Glomerular visceral epithelial cell (primary cell): ENCODE measurements at regions not wholly inside any gene's neighbourhood (a gene's known extent, or its start where the extent isn't known, plus 50 kb on each side); places are given as distances from the start of the nearest gene placed in this dataset.

ENCODE experiments used
- DNase-seq: peaks from one replicate; pipeline ENCODE4 v3.0.0-alpha.2; 2016; ENCODE audit errors: extremely low spot score

GRCh38 chr11:69364921-69365320, 71.0 kb downstream of the MYEOV start:
- no peak for DNase-seq

DNA sequence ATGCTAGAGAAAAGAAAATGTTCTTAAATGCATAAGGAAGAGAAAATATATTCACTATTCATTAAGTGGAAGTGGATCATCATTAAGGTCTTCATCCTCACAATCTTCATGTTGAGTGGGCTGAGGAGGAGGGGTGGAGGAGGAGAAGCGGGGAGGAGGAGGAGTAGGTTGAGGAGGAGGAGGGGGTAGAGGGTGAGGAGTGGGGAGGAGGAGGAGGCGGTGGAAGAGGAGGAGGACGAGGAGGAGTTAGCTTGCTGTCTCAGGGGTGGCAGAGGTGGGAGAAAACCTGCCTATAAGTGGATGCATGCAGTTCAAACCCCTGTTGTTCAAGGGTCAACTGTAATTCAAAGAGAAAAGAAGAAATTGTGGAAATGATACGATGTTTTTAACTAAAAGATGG, 71.6 kb downstream of the MYEOV start:
- DNase-seq: no peak

GRCh38 chr11:69366591-69366990, 72.6 kb downstream of the MYEOV start:
- no peak for DNase-seq

GRCh38 chr11:69367211-69367964, 73.4 kb downstream of the MYEOV start:
- DNase-seq: no peak

DNA sequence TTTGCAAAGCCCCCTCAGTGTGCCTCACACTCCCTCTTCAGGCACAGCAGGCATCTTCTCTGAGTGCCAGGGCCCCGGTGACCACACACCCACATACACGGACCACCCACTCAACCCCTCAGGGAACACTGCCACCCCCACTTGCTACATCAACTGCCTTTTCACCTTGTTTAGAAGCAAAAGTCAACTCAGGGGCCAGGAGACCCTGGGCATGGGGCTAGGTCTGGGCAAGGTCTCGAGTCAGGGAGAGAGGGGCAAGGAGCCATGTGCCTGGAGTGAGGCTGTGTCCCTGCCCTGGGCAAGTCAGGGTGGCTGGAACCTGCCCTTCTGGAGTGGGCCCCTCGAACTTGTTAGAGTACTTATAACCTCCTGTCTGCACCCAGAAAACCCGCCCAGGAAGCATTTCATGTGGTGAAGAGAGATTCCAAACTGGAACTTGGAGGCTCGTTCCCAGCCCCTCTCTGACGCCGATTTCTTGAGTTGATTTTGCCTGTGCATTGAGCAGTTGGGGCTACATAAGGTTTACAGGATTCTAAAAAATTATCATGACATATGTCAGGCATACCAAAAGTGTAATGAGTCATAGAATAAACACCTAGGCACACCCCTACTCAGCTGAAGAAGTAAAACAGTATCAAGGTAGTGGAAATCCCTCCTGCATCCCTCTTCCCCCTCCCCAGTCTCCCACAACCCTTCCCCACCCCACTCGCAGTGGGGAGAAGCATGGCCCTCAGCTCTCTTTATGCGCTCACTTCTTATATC, 74.3 kb downstream of the MYEOV start:
- DNase-seq: no peak

DNA sequence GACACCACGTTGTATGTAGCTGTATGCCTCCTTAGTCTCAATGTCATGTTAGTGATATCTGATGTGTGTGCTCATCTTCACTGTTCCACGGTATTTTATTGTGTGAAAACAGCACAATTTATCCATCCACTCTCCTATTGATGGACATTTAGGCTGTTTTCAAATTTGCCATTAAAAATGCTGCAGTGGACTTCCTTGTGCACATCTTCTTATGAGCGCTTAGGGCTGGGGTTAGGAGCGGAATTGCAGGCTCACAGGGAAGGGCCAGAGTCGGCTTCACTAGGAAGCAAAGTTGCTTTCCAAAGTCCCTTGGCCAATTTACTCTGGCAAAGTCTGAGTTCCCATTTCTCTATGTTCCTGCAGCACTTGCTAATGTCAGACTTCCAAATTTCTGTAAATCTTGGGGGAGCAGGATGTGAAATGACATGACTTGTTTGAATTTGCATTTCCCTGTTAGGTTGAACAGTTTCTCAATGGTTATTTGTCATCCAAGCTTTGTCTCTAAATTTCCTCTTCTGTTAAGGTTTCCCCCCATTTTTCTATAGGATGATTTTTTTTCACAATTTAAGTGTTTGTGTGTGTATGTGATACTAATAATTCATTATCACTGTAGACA, 75.4 kb downstream of the MYEOV start:
- DNase-seq: no peak

- DNase-seq: no peak
These were observed 76.0 kb downstream of the MYEOV start for GRCh38 chr11:69369945-69370344.

DNA sequence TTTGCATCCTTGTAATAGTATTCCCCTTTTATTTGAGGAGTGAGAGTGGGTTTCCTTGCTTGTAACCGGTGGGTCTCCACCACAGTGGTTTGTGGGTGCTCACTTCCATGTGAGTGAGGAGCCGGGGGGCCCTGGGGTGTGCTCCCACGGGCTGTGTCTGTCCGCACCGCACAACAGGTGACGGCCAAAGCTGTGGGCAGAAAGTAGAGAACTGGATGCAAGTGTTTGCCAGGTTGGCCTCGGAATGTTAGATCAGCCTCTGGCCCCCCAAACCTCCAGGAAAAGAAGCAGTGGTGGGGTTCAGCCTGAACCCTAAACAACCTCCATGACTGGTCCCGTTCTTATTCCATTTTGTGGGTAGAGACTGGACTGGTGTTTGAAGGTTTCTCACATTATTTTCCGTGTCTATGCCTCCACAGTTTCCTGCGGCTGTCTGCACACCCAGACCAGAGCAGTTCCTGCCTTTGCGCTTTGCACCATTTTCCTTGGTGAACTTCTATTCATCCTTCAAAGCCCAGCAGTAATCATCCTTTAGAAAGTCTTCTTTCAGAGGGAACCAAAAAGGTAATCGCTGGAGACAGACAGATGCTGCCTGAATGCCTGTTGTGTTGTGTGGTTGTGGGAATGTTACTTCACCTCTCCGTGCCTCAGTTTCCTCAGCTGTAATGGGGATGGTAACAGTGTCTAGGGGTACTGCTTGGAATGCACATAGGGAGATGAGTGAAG, 77.2 kb downstream of the MYEOV start:
- DNase-seq: no peak

DNA sequence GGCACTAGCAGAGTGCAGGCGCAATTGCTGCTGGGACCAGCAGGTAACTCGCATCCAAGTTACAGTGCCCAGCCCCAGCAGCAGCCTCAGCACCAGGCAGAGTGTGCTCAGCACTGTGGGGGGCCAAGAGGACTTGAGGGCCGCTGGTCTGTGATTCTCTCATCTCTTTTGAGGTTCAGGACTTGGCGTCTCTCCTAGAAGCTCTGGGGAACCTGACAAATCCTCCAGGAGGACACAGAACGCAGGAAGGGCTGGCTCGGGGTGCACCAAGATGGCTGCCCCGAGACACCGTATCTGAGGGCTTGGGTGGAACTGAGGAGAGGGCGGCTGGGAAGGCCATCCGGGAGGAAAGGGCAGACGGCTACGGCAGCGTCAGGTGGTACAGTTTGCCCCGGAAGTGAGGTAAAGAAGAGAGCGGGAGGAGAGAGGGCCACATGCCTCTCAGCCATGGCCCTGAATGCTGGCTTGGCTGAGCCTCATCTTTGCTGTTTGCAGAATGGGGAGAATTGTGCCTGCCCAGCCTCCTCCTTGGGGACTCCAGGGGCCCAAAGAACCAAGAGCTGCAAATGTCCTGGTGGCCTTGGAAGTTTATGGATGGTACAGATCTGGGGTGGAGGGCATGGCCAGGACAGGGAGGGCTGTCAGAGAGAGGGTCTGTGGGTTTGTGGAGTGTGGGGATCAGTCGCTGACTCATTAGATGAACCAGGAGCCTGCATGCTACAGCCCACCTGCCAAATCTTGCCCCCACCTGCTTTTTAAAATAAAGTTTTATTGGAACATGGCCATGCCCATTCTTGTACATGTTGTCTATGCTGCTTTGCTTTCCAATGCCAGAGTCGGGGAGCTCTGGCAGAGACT, 78.0 kb downstream of the MYEOV start:
- no peak for DNase-seq

- no peak for DNase-seq
These were observed 78.8 kb downstream of the MYEOV start for GRCh38 chr11:69372589-69373250.

- no peak for DNase-seq
These were observed 79.3 kb downstream of the MYEOV start for GRCh38 chr11:69373251-69373635.

DNA sequence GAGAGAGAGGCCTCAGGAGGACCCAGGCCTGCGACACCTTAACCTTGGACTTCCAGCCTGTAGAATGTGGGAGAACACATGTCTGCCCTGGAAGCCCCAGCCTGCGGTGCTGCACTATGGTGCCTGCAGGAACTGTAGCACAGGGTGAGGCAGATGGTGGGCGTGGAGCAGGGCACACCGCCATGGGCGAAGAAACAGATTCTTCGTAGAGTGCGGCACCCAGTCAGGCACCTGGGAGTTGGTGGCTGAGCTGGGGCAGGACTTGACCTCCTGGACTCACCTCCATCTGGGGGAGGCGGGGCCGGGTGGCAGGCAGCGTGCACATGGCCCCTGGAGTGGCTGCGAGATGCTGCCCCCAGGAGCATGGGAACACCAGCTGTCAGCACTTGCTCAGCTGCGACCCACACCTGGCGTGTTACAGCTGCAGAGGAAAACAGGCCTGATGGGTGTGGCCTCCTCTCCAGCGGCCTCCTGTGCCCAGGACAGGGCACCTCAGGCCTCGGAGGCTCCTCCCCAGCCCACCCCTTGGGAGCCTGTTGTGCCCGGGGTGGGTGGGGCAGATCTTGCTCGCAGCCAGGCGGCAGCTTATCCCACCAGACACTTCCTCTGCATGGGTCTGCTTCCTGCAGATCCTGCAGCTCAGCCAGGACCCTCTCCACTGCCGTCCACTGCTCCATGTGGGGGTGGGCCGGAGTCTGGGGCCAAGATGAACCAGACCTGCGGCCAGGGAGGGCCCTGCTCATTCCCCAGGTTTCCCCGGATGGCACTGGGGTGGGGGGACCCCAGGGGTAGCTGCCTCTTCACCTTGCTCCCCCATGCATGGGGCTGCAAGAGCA, 80.4 kb downstream of the MYEOV start:
- DNase-seq: no peak

DNA sequence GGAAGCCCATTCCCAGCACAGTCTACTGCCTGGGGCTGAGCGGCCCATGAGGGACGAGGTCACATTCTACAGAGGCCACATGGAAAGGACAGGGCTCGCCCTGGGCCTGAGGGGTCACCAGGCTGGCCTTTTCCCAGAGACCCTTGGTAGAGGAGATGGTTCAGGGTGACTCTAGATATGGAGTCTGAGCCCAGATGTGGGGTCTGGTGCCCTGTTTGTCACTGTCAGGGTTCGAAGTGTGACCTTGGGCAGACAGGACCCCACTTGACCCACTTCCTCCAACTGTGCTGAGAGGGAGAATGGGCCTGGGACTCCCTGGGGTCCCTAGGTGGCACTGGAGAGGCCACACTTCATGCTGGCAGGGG, 81.0 kb downstream of the MYEOV start:
- DNase-seq: no peak

DNA sequence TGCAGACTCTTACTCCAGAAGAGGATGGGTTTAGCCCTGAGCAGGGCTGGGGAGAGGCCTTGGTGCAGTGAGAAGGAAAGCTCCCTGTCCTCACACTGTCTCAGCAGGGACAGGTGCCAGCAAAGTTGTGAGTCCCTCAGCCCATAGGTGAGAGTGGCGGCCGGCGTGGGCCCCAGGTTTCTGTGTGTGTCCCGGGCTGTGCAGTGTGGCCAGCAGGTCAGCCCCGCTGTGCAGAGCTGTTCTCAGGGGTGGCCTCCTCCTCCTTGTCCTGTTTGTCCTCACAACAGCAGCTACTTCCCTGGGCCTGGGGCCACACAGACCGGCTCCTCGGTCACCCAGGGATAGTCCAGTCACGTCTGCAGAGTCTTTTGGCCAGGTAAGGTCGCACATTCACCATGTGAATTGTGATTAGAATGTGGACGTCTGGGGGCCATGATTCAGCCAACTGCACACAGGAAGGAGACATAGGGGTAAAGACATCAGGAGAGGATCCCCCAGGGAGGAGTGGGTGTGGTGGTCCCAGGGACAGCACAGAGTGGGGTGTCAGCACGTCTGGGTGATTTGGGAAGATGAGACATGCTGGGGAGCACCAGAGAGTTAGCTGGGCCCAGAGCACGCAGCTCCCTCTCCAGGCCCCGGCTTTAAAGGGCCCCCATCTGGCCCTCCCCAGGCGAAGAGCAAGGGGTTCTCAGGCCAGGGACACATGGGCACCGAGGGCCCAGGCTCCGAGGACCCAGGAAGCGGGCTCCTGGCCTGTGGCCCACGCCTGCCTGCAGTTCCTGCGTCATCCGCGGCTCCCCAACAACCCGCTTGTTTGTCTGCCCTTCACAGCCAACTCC, 81.6 kb downstream of the MYEOV start:
- DNase-seq: no peak

DNA sequence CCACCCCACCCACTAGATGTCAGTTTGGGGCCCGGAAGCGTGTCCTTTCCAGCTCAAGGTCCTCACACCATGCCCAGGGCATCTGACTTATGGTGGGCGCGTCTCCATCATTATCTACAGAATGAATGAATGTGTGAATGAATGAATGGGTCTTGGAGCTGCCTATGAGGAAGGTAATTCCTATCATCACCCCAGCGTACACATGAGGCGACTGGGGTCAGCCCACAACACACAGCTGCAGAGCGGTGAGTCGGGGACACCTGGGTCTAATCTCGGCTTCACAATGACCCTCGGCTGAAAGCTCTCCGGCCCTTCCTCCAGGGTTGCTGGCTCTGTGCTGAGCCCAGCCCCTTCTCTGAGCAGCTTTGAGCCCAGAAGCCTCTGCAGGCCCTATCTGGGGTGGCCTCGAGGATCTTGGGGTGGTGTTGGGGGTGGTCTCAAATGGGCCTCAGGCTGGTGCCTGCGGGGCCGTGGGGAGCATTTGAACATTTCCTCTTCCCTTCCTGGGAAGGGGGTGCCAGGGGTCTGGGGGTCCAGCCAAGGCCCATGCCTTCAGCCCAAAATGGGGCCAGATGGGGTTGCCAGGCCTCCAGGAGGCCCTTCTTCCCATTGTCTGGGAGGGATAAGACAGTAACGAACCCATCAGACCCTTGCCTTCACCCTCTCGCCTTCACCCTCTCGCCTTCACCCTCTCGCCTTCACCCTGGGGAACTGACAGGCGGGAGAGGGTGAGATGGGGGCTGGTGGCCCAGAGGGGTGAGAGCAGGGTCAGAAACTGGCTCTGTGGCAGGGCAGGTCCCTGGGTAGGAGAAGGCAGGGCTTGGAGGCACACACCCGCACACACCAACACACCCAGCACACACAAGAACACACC, 82.4 kb downstream of the MYEOV start:
- DNase-seq: no peak

- no peak for DNase-seq
These were observed 83.3 kb downstream of the MYEOV start for GRCh38 chr11:69377029-69377952.

- no peak for DNase-seq
These were observed 84.0 kb downstream of the MYEOV start for GRCh38 chr11:69377953-69378302.
